ENCODE measurements at regions not wholly inside any gene's neighbourhood (a gene's known extent, or its start where the extent isn't known, plus 50 kb on each side); places are given as distances from the start of the nearest gene placed in this dataset.
"Not testable (repeated sequence)": the region's sequence is repeated elsewhere in the genome, so short reads cannot be mapped to it uniquely, and the experiment has no call there.

- DNase-seq: no peak
Measured at GRCh38 chr19:31821346-31821745, 472.1 kb upstream of the TSHZ3 start.

DNA sequence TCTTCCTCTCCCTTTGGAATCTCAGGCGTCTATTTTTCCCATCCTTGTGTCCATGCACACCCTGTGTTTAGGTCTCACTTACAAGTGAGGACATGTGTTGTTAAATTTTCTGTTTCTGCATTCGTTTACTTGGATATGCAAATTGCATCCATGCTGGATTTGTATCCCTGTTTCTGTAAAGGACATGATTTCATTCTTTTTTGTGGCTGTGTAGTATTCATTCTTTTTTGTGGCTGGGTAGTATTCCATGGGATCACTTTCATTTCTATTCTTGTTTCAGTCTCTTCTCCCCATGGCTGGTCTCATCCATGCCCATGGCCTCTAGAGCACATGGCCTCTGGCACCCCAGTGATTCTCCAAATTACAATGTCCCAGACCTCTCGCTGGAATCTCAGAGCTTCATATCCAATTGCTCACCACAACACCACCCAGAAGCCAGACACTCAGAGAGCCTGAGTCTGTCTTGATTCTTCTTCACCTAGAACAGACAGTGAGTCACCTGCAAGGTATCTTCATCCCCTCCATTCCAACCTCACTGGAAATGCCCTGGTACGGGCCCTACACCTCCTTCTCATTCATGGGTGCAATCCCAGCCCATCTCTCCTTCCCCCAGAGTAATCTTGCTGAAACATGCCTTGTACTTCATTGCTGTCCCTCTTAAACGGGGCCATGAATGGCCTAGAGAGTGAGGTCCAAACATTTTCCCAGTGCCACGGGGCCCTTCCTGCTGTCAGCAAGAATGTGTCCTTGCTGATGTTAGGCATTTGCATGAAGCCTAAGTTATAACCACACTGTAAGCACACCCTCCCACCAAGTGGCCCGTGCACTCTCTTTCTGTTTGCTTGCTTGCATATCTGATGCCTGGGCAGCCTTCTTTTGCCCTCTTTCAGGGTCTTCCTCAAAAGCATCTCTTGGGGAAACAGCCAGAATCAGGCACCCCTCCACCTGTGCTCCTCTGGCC is 476.2 kb upstream of the TSHZ3 start:
- no peak for DNase-seq

- DNase-seq: no peak
Measured at GRCh38 chr19:31826325-31826724, 477.1 kb upstream of the TSHZ3 start.

GRCh38 chr19:31831421-31832175 is 482.4 kb upstream of the TSHZ3 start:
- no peak for DNase-seq

DNA sequence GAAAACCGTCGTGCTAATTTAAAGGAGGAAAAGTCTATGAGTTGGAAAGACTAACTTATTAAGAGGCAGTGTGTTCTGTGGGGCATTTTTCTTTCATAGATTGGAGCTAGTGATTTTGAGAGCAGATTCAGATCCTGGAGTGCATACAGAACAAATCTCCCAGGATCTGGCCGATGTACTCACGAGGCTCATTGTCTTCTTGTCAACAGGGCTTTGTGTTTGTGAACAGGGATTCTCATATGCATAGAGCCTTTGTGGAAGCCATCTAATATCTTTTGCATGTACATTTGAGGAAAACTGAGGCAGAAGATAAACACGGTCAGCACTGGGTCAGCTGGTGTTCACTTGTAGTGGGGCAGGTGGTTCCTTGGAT is 482.9 kb upstream of the TSHZ3 start:
- no peak for DNase-seq

DNA sequence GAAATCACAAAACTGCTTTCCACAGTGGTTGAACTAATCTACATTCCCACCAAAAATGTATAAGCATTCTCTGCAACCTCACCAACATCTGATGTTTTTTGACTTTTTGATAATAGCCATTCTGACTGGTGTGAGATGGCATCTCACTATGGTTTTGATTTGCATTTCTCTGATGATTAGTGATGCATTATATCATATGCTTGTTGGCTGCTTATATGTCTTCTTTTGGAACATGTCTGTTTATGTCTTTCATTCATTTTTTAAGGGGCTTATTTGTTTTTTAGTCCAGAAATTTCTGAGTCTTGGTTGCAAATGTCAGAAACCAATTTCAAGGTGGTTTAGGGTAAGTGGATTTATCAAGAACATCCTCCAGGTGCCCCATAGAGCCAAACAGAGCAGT is 484.8 kb upstream of the TSHZ3 start:
- no peak for DNase-seq

DNA sequence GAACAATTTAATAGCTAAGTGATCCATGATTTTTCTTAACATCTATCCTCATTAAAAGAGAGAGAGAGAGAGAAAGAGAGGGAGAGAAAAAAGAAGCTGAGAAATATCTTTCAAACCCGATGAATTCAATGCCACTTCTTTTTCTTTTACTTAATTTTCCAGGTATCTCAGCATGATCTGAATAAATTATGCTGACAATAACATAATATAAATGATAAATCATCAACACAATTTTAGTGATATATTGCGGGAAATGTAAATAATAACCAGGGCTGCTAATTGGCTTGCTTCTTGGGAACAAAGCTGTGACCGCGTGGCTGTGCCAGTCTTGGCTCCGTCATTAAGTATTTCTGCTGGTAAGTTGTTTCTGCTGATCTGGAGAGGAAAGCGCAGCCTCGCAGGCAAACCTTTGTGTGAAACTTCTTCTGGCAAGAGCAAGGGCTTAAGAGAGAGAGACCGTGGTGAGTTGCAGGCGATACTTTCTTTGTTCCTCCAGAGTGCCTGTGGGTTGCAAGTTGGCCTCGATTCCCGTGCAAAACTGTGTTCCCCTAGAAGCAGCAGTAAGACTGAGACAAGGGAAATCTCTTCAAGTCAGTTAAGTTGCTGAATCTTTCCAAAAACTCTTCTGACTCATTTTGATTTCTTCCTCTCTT is 489.1 kb upstream of the TSHZ3 start:
- DNase-seq: no peak

DNA sequence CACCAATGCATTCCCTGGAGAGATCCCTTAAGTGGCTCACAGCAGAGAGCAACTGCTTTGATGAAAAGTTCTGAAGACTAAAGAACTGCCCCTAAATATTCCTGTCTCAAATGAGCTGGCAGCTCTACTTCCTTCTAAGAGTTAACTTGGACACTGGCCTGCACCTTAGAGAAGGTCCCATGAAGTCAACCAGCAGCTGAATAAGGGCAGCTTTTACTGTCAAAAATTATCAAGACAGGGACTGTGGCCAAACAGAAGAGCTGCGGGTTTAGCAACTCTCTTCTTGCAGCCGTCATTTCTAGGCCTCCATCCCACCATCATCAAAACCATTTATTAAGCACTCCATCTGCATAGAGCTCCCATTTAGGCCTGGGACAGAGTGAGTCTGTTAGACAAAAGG is 491.1 kb upstream of the TSHZ3 start:
- no peak for DNase-seq

DNA sequence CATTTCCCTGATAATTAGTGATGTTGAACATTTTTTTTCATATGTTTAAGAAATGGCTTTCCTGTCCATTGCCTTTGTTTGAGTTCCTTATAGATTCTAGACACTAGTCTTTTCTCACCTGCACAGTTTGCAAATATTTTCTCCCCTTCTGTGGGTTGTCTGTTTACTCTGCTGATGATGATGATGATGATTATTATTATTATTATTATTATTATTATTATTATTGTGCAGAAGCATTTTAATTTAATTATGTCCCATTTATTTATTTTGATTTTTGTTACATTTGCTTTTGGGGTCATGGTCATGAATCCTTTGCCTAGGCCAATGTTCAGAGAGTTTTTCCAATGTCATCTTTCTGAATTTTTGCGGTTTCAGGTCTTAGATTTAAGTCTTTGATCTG is 492.5 kb upstream of the TSHZ3 start:
- DNase-seq: no peak

DNA sequence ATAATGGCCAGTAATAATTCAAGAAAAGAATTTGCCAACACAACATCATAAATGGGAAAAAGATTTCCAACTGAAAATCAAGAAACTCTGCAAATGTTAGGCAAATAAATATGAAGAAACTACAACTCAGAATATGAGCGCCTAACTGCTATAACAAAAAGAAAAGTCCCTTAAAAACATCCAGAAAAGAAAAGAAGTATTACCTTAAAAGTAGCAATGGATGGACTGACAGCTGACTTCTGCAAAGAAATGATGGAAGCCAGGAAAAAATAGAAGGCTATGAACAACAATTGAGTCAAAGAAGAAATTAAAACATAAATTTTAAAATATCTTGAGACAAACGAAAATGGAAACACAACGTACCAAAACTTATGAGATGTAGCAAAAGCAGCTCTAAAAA is 482.3 kb upstream of the ZNF507 start:
- no peak for DNase-seq

DNA sequence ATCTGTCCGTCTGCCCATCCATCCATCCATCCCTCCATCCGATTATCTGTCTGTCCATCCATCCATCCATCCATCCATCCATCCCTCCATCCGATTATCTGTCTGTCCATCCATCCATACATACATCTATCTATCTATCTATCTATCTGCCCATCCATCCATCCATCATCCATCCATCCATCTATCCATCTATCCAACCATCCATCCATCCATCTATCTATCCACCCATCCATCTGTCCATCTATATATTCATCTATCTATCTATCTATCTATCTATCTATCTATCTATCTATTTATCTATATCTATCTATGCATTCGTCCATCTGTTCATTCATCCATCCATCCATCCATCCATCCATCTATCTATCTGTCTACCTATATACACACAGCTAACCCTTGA is 471.1 kb upstream of the ZNF507 start:
- DNase-seq: no peak

GRCh38 chr19:31875591-31875990 is 469.8 kb upstream of the ZNF507 start:
- no peak for DNase-seq

DNA sequence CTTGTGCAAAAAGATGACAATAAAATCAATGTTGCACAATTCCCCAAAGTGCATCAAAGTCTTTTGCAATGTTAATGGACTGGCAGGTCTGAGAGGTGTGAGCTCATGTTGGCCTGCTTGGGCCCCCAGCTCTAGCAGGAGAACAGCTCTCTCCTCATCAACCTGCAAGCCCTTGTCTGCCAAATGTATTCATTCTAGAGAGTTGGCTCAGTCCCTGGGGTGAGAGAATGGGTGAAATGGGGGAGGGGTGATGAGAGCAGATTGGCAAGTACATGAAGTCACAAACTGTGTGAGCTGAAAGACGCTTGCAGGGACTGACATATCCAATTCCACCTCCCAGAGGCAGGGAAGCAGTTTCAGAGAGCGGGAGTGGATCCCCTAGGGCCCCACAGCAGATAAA is 465.1 kb upstream of the ZNF507 start:
- no peak for DNase-seq

DNA sequence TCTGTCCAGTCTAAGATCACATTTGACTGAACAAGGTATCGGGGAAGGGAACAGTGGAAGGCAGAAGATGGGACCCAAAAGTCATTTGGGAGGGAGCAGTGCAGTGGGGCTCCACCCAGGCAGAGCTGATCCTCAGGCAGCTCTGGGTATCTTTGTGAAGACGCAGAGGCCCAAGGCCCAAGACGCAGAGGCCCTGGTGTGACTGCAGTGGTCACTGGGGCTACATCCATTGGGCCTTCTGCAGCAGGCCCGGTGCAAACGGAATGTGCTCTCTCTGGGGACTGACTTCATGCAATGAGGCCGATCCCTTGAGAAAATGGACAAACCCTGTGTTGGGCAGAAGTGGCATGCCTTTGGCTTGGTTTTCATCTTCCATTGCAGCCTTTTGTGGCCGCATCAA is 463.4 kb upstream of the ZNF507 start:
- no peak for DNase-seq

DNA sequence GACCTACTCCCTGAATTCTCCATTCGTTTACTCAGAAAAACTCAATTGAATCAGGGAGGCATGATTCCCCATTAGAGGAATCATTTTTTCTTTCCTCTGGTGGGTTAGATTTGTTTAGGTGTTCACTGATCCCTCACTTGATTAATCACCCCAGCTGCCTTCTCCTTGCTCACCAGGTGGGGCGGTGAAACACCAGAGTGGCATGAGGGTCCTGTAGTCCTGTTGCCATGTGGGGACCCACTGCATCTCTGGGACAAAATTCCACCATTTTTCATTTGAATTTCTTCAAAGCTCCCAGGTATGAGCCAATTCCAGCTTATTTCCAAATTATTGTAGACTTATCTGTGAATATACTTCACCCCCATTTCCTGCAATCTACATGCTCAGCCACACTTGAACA is 462.7 kb upstream of the ZNF507 start:
- DNase-seq: no peak

DNA sequence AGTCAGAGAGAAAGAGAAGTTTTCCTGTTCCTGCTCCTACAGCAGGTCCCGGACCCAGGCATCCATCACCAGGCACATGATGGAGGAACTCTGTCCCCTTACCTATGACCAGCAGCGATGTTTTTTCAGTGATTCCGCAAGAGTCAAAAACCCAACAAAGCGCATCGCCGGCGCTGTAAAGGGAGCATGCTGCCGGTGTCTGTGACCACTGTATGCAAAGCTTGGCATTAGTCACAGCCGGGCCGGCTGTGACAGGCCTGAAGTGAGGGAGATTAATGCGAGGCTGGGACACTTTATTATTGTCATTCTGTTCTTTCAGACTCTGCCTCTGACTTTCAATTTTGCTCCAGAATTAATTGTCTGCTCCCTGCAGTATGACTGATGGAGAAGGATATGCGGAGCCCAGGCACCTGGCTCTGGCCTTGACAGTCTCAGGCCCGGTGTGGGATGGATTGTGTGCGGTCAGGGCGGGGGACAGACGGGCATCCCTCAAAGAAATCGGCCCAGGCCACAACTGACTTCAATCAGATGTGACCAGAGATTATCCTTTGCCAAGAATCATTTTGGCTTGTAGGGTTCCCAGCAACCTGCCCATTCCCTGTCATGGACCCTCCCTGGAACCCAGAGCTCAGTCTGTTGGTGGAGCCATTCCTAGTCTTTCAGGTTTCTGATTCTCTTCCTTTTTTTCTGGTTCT is 462.0 kb upstream of the ZNF507 start:
- no peak for DNase-seq

DNA sequence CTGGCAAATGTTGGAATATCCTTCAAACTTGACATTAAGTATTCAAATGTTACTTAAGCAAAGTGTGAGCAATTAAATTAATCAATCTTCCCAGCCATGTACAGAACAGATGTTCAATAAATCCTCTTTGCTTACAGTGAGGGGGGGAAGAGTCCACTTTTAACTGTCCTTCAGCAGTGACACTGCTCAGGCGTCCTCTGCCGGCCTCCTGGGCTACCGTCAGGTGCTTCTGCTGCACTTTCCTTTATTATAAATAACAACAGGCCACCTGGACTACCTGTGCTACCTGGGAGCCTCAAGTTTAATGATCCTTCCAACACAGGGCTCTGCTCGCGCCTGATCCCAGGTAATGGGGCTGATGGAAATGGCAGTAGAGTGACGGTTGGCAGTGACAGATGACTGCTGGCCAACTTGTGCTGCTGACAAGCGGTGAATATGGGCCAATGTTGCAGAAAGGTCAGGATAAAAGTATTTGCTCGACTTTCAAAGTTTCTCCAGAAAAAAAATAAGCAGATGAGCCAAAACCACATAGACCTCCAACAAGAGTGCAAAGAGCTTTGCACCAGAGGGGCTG is 460.0 kb upstream of the ZNF507 start:
- DNase-seq: no peak

DNA sequence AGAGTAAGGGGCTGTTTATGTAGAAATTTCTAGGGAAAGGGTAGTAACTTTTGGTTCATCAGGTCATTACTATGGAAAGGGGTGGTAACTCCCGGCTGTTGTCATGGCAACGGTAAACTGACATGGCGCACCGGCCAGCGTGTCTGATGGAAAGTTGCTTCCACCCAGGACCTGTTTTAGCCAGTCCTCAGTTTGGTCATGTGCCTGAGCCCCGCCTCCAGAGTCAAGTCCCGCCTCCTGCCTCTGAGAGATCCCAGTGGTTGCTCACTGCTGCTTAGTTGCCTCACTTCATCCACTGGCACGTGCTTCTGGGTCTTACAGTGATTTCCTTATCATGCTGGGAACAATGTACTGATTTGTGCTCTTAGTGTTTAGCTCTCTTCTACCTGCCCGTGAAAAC is 455.2 kb upstream of the ZNF507 start:
- no peak for DNase-seq

DNA sequence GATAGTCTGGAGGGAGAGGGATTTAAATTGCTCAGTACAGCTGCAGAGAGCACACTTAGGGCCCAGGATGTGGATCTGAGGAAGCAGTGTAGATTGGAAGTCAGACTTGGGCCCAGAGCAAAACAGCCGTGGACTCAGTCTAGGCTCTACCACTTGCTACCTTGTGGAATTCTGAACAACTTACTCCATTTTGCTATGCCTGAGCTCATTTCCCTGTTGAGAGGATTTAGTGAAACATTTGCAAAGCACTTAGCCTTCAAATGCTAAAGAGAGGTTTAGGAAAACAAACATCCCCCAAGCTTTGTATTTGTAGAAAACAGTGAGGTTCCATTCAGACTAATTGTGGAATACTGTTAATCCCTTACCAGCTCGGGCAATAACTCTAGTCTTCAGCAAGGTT is 453.4 kb upstream of the ZNF507 start:
- DNase-seq: no peak

GRCh38 chr19:31893491-31893890 is 451.9 kb upstream of the ZNF507 start:
- DNase-seq: not testable (repeated sequence)

- DNase-seq: no peak
Measured at GRCh38 chr19:31894451-31894850, 451.0 kb upstream of the ZNF507 start.

GRCh38 chr19:31897292-31897691 is 448.1 kb upstream of the ZNF507 start:
- no peak for DNase-seq

DNA sequence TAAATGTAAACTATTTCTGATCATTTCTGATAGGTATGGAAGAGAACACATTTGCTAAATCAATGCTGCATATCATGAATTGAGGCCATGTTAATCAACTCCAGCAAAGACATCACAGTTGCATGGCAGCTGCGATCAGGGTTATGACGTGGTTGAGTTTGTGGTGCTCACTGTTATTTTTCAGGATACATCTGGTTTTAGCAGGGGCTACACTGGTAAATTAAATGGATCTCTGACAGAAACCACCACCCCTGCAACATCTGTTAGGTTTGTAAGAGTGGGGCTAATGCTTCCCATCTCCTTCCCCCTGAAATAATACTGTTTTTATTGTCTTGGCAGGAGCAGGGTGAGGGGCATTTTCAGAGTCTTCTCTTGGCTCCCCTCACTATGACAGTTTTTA is 444.4 kb upstream of the ZNF507 start:
- DNase-seq: no peak

All from activated T-cell treated with anti-CD3 and anti-CD28 coated beads for 4 hours (primary cell).